ENCODE measurements at regions not wholly inside any gene's neighbourhood (a gene's known extent, or its start where the extent isn't known, plus 50 kb on each side); places are given as distances from the start of the nearest gene placed in this dataset.

DNA sequence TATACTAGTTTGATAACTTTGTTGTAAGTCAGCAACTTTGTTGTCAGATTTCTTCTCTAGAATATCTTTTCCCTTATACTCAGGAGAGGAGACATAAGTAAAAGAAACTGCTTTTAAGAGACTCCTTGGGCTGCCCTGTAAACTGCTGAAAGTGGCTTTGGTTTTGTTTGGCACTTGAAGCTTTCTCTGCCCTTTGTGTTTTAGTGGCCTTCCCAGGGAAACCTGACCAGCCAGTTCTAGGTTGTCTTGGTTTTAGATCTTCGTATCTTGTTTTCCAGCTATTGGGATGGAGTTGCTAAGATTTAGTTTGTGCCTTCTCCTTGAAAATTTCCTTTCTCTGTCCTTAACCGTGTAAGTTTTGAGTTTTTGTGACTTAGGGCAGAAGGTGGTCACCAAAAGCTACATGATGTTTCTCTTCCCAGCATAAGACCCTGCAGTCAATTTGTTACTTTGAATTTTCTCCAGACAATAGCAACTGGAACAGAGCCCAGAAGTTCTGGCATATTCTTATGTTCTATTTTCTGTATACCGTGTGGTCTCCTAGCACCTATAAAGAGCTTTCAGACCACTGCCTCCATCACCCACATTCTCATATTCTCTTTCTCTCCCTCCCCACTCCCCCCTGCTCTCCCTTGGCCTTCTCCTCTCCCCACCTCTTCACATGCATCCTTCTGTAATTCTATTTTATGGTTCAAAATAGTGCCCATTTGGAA lies 81.1 kb downstream of the BOLA3 start:
- no peak for DNase-seq

DNA sequence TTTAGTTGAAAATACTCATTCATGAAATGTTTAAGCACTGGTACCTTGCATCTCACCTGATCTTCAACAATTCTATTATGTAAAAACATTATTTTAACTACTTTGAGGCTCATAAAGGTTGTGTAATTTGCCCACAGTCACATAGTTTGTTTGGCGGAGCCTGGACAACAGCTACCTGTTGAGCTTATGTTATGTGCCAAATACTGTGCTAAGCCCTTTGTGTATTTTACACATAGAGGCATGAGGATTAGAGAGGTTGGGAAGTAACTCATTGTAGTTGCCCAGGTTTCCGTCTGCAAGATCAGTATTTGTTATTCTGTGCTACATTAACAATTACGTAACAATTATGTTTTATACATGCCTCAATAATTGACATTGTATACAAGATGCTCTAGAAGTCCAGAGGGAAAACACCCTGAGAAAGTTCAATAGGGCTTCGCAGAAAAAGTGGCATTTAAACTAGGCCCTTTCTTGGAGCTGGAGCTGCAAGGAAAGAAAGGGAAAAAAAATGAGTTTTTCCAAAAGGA lies 80.4 kb downstream of the BOLA3 start:
- DNase-seq = no peak

DNA sequence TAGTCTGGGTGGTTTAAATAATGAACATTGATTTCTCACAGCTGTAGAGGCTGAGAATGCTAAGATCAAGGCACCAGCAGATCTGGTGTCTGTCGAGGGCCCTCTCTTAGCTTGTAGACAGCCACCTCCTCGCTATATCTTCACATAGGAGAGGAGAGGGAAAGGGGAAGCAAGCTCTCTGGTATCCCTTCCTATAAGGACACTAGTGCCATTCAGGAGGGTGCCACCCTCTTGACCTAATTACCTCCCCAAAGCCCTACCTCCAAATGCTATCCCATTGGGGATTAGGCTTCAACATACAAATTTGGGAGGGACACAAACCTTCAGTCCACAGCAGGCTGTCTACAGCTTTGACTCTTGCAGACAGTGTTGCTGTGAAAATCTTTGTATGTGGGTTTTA lies 76.7 kb downstream of the BOLA3 start:
- DNase-seq = no peak

DNA sequence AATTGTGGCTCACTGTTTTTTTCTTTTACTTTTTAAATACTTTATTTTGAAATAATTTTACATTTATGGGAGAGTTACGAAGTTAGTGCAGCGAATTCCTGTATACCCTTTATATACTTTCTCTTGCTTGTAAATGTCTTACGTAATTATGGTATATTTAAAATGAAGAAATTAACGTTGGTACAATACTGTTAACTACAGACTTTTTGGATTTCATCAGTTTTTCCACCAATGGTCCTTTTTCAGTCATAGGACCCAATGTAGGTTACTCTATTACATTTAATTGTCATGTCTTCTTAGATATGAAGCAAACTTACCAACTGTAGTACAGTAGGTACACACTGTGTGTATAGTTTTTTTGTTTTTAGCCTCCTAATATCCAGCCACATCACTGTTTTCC lies 76.3 kb downstream of the BOLA3 start:
- no peak for DNase-seq

DNA sequence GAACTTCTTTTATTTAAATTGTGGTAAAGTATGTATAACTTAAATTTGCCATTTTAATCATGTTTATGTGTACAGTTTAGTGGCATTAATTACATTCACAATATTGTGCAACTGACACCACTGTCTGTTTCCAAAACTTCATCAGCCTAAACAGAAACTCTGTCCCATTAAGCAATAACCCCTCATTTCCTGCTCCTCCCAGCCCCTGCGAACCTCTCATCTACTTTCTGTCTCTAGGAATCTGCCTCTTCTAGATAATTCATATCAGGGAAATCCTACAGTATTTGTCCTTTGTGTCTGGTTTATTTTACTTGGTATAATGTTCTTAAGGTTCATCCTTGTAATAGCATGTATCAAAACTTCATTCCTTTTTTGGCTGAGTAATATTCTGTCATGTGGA lies 75.1 kb downstream of the BOLA3 start:
- DNase-seq = no peak

DNA sequence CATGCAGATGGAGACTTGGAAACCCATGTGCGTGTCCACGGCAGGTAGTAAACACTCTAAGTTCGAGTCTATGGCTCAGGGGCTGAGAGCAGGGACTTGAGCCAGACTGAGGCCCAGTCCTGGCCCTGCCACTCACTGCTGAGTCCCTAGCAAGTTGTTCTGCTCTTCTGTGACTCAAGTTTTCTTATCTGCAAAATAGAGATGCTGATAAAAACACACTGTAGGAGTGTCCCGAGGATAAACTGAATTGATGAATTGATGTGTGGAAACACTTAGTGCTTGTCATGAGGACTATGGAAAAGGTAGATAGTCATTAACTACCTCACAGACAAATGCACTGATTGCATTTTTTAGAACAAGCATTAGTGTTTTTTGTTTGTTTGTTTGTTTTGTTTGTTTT lies 73.2 kb downstream of the BOLA3 start:
- no peak for DNase-seq

DNA sequence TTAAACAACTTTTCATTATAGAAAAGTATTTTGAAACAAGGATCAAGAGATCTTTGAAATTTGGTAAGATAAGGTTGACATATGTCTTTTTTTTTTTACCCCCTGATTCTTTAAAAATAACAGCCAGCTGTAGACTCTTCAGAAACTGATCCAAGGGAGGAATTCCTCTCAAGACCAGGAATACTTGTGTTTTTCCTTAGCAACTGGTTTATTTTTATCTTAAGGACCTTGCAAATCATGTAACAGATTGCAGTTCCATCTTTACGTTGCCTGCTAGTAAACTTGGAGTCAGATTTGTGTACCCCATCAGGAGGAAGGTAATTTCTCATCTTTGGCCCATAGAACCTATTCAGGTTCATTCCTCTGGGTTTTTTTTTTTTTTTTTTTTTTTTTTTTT lies 71.6 kb downstream of the BOLA3 start:
- no peak for DNase-seq

DNA sequence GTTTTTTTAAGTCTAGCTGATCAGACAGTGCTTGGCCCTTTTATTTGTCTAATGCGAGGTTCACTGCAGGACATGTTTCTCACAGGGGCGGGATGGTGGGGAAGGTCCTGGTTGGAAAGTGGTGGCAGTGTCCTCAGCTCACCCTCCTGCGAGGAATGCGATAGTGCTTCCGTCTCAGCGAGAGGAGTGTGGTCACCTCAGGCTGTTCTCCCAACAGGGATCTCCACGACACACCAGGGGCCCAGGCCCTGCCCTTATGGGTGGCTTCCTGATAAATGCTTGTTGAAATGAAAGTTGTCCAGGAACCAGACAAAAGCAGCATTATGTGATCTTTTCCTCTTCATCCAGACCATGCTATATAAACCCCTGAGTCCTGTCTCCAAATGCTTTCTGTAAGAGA lies 70.1 kb downstream of the BOLA3 start:
- no peak for DNase-seq

DNA sequence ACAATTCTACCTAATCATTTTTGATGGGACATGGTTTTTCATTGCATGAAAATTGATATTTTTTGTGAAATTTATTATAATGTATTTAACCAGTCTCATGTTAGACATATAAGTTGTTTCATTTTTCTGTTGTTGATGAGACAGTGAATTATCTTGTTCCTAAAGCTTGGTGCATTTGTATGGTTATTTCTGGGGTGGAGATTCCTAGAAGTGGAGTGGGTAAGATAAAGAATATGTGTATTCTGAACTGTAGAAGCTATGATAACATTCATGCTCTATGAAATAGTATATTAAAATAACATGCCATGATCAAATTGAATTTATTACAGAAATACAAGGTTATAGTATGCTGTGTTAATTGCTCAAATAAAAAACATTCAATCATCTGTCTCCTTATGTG lies 69.2 kb downstream of the BOLA3 start:
- DNase-seq = no peak

DNA sequence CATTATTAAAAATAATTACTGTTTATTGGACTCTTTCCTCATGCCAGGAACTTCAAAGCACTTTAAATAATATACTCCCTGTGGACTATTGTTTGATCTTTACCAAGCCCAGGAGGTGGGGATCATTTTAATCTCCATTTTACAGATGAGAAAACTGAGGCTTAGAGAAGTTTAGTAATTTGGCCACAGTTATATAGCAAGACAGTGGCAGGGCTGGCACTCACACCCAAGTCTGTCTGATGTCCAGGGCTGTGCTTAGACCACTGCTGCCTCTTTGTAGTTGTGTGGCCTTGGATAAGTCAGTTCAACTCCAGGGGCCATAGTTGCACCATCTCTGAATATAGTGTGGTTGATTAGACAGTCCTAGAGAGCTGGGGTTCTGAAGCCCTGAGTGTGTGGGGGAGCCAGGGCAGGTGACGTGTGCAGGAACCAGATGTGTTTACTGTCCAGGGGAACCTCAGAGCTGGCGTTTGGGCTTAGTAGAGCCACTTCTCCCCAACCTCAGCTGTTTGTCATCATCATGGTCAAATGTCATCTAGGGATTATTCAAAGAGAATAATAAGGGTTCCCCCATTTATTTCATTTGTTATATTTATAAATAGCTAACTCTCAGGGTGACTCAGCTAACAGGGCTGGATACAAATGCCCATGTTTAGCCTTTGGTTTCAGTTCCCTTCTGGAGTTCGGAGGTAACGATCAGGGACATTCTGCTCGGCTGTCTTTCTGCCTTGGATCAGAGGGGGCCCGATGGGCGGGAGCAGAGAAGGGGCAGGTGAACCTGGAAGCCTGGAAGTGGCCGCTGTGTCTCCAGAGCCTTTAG lies 68.0 kb downstream of the BOLA3 start:
- DNase-seq = no peak

DNA sequence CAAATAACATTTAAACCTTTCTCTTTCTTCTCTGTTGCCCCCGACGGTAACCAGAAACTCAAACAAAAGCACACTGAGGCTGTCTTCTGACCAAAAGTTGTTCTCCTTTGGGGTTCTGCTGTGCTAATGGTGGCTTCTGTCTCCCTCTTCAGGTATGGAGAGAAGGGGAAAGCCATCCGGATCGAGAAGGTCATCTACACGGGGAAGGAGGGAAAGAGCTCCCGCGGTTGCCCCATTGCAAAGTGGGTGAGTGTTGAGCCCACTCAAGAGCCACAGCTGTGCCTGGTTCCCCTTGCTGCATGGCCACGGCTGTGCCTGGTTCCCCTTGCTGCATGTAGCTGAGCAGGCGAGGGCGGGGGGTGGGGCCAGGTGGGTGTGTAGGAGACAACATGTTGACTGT lies 67.4 kb downstream of the BOLA3 start:
- DNase-seq = peak; percentile 9

DNA sequence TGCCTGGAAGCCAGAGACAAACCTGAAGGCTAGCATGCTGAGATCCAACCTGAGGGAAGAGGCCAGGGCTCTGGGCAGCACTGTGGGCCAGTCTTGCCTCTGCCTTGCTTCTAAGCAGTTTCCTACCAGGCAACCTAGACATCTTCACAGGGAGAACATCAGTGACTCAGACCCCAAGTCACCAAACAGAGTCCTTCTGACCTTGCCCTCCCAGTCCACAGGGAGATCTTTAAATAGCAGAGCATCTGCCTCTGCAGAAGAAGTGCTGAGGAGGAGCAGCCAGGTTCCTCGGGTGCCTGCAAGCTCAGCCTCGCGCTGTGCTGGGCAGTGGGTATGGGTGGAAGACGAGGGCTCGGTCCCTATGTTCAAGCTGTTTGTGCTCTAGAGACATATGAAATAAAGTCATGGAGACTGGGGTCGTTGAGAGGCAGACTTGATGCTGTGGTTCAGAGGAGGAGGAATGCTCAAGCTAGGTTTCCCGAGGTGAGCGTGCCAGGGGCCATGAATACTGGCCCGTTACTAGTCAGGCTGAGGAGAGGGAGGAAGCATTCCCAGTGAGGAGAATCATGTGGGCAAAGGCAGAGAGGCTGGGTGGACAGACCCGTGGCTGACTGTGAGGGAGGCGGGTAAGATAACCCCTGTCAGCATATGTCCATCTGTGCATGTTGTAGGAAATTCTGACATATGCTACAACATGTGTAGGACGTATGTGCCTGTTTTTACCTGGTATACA lies 66.5 kb downstream of the BOLA3 start:
- no peak for DNase-seq

DNA sequence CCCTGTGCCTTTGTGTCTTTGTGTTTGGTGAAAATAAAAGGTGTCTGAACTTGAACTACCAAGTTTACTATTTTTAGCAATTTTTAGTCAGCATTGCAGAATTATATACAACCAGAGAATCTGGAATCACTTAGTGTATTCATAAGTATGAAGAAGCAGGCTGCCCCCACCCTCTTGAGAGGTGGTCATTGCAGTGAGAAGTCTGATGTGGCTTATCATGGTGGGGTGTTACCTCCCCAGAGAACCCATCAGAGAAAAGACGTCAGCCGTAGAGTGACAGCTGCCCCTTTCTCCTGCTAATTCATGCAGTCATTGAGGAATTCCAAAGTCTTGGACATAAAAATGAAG lies 66.0 kb downstream of the BOLA3 start:
- peak; percentile 18 for DNase-seq

DNA sequence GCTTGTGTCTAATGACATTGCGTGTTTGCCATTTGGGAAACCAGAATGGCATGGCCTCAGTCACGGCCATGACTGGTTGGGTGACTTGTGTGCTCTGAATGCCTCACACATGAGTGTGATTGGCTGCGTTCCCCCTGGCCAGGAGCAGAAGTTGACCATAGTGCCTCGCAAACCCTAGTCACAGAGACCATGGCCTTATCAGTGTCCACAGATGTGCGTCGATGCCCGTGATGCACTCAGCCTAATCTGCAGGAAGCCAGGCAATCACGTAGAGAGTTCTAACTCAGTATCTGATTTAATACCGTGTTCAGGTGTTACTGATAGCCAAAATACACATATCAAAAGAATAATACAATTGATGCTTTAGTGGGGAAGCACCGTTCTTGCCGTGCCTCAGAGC lies 64.0 kb downstream of the BOLA3 start:
- no peak for DNase-seq
